Astrocyte (in vitro differentiated cells and primary cell): ENCODE measurements at regions not wholly inside any gene's neighbourhood (a gene's known extent, or its start where the extent isn't known, plus 50 kb on each side); places are given as distances from the start of the nearest gene placed in this dataset.

Experiments used
- DNase-seq: peaks from one replicate; pipeline ENCODE4 v3.0.0-alpha.2; 2010; ENCODE audit warnings: low read depth
- FAIRE-seq: peaks from 2 replicates; lab custom pipeline; 2011; peaks lifted over from hg19 to GRCh38; lab: Jason Lieb, UNC
- H2AFZ ChIP-seq: 2 replicates; pipeline ENCODE4 v1.6.0; 2012; ENCODE audit warnings: low read depth, low read length, inconsistent platforms
- H3K27ac ChIP-seq: 2 replicates; pipeline ENCODE4 v1.5.1; 2011; ENCODE audit warnings: low read depth, low read length, inconsistent platforms
- H3K27me3 ChIP-seq: 2 replicates; pipeline ENCODE4 v1.6.0; 2011; ENCODE audit warnings: low read length, inconsistent platforms; ENCODE audit not compliant: insufficient read depth
- H3K36me3 ChIP-seq: 2 replicates; pipeline ENCODE4 v1.5.1; 2011; ENCODE audit warnings: low read length, inconsistent platforms; ENCODE audit not compliant: insufficient read depth
- H3K4me1 ChIP-seq: 2 replicates; pipeline ENCODE4 v1.5.1; 2011; ENCODE audit warnings: low read length, inconsistent platforms; ENCODE audit not compliant: insufficient read depth
- H3K4me2 ChIP-seq: 2 replicates; pipeline ENCODE4 v1.6.0; 2012; ENCODE audit warnings: low read length, inconsistent platforms
- H3K4me3 ChIP-seq: 2 replicates; pipeline ENCODE4 v1.5.1; 2011; ENCODE audit warnings: low read depth, mild to moderate bottlenecking, low read length, inconsistent platforms; ENCODE audit not compliant: insufficient read depth
- H3K79me2 ChIP-seq: 2 replicates; pipeline ENCODE4 v1.6.0; 2012; ENCODE audit warnings: mild to moderate bottlenecking, low read length, inconsistent platforms; ENCODE audit not compliant: insufficient read depth
- H3K9ac ChIP-seq: 2 replicates; pipeline ENCODE4 v1.6.0; 2012; ENCODE audit warnings: mild to moderate bottlenecking, low read length, inconsistent platforms
- H3K9me3 ChIP-seq: 2 replicates; pipeline ENCODE4 v1.5.1; 2012; ENCODE audit warnings: low read depth, mild to moderate bottlenecking, low read length, inconsistent platforms; ENCODE audit not compliant: insufficient read depth
- H4K20me1 ChIP-seq: 2 replicates; pipeline ENCODE4 v1.6.0; 2012; ENCODE audit warnings: low read length, inconsistent platforms; ENCODE audit not compliant: insufficient read depth
- H3K27ac Mint-ChIP-seq: one replicate; pipeline ENCODE4 v1.8.0; 2021; ENCODE audit warnings: mild to moderate bottlenecking, mixed read lengths; ENCODE audit not compliant: unreplicated experiment
- H3K27me3 Mint-ChIP-seq: one replicate; pipeline ENCODE4 v1.8.0; 2021; ENCODE audit warnings: low read depth, mixed read lengths; ENCODE audit not compliant: unreplicated experiment
- H3K36me3 Mint-ChIP-seq: one replicate; pipeline ENCODE4 v1.8.0; 2021; ENCODE audit warnings: low read depth, mixed read lengths; ENCODE audit not compliant: unreplicated experiment
- H3K4me1 Mint-ChIP-seq: one replicate; pipeline ENCODE4 v1.8.0; 2021; ENCODE audit warnings: low read depth, mixed read lengths; ENCODE audit not compliant: unreplicated experiment
- H3K4me3 Mint-ChIP-seq: one replicate; pipeline ENCODE4 v1.8.0; 2021; ENCODE audit warnings: mild to moderate bottlenecking, moderate library complexity, mixed read lengths; ENCODE audit not compliant: unreplicated experiment
- H3K9me3 Mint-ChIP-seq: one replicate; pipeline ENCODE4 v1.8.0; 2021; ENCODE audit warnings: mild to moderate bottlenecking, mixed read lengths; ENCODE audit not compliant: unreplicated experiment
- EZH2 ChIP-seq: IDR thresholded peaks from 2 replicates; pipeline ENCODE4 v1.6.1; 2012; ENCODE audit warnings: mild to moderate bottlenecking, low read length, inconsistent platforms; ENCODE audit not compliant: insufficient read depth
- TF ChIP-seq, protein P1 (sequence below): IDR thresholded peaks from 2 replicates; pipeline ENCODE4 v1.5.1; 2011; ENCODE audit warnings: low read depth, mild to moderate bottlenecking, inconsistent platforms, low read length, moderate library complexity; ENCODE audit not compliant: insufficient read depth

DNA sequence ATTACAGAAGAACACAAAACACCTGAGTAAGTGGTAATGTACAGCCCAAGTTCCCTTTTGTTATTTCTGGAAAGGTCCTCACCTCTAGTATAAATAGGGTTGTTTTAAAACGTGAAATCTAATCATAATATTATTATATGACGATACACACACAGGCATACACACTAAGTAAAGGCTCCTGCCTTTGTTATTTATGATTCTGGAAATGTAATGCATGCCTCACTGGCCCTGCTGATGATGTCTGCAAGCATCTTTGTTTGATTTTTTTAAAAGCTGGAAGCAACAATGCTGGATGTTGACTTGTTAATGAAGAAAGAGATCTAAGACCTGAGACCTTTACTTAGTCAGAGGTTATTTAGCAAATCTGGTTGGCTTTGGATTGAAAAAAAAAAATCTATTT lies 307.4 kb upstream of the SORCS1 start:
- no peaks in the 10 kb centered on the region for H3K4me1 ChIP-seq
- H3K27me3 ChIP-seq = no peaks in the 10 kb centered on the region
- no peak for TF ChIP-seq EZH2
- TF ChIP-seq, protein P1, sequence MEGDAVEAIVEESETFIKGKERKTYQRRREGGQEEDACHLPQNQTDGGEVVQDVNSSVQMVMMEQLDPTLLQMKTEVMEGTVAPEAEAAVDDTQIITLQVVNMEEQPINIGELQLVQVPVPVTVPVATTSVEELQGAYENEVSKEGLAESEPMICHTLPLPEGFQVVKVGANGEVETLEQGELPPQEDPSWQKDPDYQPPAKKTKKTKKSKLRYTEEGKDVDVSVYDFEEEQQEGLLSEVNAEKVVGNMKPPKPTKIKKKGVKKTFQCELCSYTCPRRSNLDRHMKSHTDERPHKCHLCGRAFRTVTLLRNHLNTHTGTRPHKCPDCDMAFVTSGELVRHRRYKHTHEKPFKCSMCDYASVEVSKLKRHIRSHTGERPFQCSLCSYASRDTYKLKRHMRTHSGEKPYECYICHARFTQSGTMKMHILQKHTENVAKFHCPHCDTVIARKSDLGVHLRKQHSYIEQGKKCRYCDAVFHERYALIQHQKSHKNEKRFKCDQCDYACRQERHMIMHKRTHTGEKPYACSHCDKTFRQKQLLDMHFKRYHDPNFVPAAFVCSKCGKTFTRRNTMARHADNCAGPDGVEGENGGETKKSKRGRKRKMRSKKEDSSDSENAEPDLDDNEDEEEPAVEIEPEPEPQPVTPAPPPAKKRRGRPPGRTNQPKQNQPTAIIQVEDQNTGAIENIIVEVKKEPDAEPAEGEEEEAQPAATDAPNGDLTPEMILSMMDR = no peak
- no peak overlapping the region for H3K4me3 Mint-ChIP-seq
- H3K27me3 Mint-ChIP-seq = peaks cover 3% of the 10 kb centered on the region
- FAIRE-seq = no peak
- H4K20me1 ChIP-seq = no peaks in the 10 kb centered on the region
- no peaks in the 10 kb centered on the region for H3K9me3 ChIP-seq
- no peaks in the 10 kb centered on the region for H3K36me3 ChIP-seq
- no peak overlapping the region for H3K27ac ChIP-seq
- no peak overlapping the region for H3K4me2 ChIP-seq
- H3K9ac ChIP-seq = no peak overlapping the region
- no peak overlapping the region for H3K27ac Mint-ChIP-seq
- no peak overlapping the region for H2AFZ ChIP-seq
- H3K4me3 ChIP-seq = no peak overlapping the region
- H3K4me1 Mint-ChIP-seq = no peaks in the 10 kb centered on the region
- no peaks in the 10 kb centered on the region for H3K79me2 ChIP-seq
- no peaks in the 10 kb centered on the region for H3K36me3 Mint-ChIP-seq
- no peaks in the 10 kb centered on the region for H3K9me3 Mint-ChIP-seq
- DNase-seq = no peak

DNA sequence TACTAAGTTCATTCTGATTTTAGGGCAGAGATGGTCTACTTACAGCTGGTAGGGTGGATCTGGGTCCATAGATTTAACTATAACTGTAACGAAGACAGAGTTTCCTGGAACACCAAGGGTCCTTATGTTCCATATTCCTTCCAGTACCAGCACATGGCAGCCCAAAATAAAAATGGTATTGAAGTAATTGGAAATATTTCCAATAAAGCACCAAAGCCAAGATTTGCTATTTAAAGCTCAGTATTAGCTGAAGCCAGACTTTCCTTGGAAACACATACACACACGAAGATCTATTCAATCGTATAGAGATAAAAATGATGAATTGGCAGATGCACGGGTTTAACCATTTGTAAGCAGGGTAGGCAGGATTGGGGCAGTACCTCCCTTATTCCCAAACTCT lies 289.1 kb upstream of the SORCS1 start:
- H4K20me1 ChIP-seq = no peaks in the 10 kb centered on the region
- H3K4me2 ChIP-seq = no peak overlapping the region
- no peaks in the 10 kb centered on the region for H3K27me3 ChIP-seq
- H3K9ac ChIP-seq = no peak overlapping the region
- Mint-ChIP-seq H3K36me3 (no peaks in the 10 kb centered on the region), H3K27me3 (no peaks in the 10 kb centered on the region), H3K4me3 (no peak overlapping the region), H3K27ac (no peak overlapping the region), H3K9me3 (no peaks in the 10 kb centered on the region), H3K4me1 (no peaks in the 10 kb centered on the region)
- TF ChIP-seq, protein P1 = no peak
- no peak for TF ChIP-seq EZH2
- FAIRE-seq (no peak), DNase-seq (no peak)
- H3K27ac ChIP-seq = no peak overlapping the region
- no peak overlapping the region for H2AFZ ChIP-seq
- H3K4me1 ChIP-seq = no peaks in the 10 kb centered on the region
- H3K4me3 ChIP-seq = no peak overlapping the region
- H3K9me3 ChIP-seq = no peaks in the 10 kb centered on the region
- no peaks in the 10 kb centered on the region for H3K36me3 ChIP-seq
- H3K79me2 ChIP-seq = no peaks in the 10 kb centered on the region

DNA sequence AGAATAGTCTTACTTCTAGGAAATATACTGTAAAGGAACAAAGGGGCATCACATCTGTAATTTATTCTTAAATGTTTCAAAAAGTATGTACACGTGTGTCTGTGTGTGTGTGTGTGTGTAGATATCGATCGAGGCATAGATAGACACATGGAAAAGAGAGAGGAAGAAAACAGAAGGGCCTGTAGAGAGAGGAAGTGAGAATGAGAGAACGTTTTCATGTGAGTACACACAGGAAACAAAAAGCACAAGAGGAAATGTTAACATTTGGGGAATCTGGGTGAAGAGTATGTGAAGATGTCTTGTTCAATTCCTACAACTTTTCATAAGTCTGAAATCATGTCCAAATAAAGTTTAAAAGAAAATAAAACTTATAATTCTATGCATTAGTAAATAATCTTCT lies 286.5 kb upstream of the SORCS1 start:
- no peak overlapping the region for H3K9ac ChIP-seq
- Mint-ChIP-seq H3K4me3 (no peak overlapping the region), H3K27me3 (no peaks in the 10 kb centered on the region), H3K36me3 (no peaks in the 10 kb centered on the region), H3K27ac (no peak overlapping the region), H3K9me3 (no peaks in the 10 kb centered on the region), H3K4me1 (no peaks in the 10 kb centered on the region)
- no peak overlapping the region for H3K4me2 ChIP-seq
- no peak overlapping the region for H2AFZ ChIP-seq
- no peaks in the 10 kb centered on the region for H3K36me3 ChIP-seq
- FAIRE-seq (no peak), DNase-seq (no peak)
- TF ChIP-seq, protein P1 = no peak
- TF ChIP-seq EZH2 = no peak
- H3K9me3 ChIP-seq = no peaks in the 10 kb centered on the region
- no peak overlapping the region for H3K4me3 ChIP-seq
- H3K4me1 ChIP-seq = no peaks in the 10 kb centered on the region
- no peaks in the 10 kb centered on the region for H3K27me3 ChIP-seq
- H4K20me1 ChIP-seq = no peaks in the 10 kb centered on the region
- H3K27ac ChIP-seq = no peak overlapping the region
- no peaks in the 10 kb centered on the region for H3K79me2 ChIP-seq
